Activated effector memory CD4-positive, alpha-beta T cell treated with Interleukin-2 at 50 U/mL for 16 hours (primary cell): ENCODE measurements at regions not wholly inside any gene's neighbourhood (a gene's known extent, or its start where the extent isn't known, plus 50 kb on each side); places are given as distances from the start of the nearest gene placed in this dataset.

Experiments
- DNase-seq: peaks from one replicate; pipeline ENCODE4 v3.0.0-alpha.2; 2020

- DNase-seq: peak; percentile 14
These were observed 52.0 kb upstream of the RNU6-8 start for GRCh38 chr14:32254952-32255679.

- DNase-seq: no peak
These were observed 52.7 kb upstream of the RNU6-8 start for GRCh38 chr14:32255789-32256188.

- DNase-seq: no peak
These were observed 53.5 kb upstream of the RNU6-8 start for GRCh38 chr14:32256576-32256975.

GRCh38 chr14:32258336-32258993 is 55.4 kb upstream of the RNU6-8 start:
- DNase-seq: no peak

- no peak for DNase-seq
These were observed 56.4 kb upstream of the RNU6-8 start for GRCh38 chr14:32259368-32260013.

GRCh38 chr14:32263939-32264567 is 61.0 kb upstream of the RNU6-8 start:
- DNase-seq: no peak

GRCh38 chr14:32265584-32265983 is 62.5 kb upstream of the RNU6-8 start:
- no peak for DNase-seq

GRCh38 chr14:32277998-32278397 is 51.1 kb upstream of the AKAP6 start:
- no peak for DNase-seq
